ENCODE measurements at regions not wholly inside any gene's neighbourhood (a gene's known extent, or its start where the extent isn't known, plus 50 kb on each side); places are given as distances from the start of the nearest gene placed in this dataset.

- peak; percentile 12 for DNase-seq
These were observed 80.0 kb upstream of the EYA2 start for GRCh38 chr20:46814366-46815232.

GRCh38 chr20:46816097-46816496 is 78.5 kb upstream of the EYA2 start:
- DNase-seq: no peak

GRCh38 chr20:46816886-46817638 is 77.6 kb upstream of the EYA2 start:
- DNase-seq: no peak

GRCh38 chr20:46820682-46821081 is 74.0 kb upstream of the EYA2 start:
- no peak for DNase-seq

GRCh38 chr20:46823271-46823751 is 71.3 kb upstream of the EYA2 start:
- no peak for DNase-seq

- no peak for DNase-seq
These were observed 70.9 kb upstream of the EYA2 start for GRCh38 chr20:46823753-46824152.

GRCh38 chr20:46826343-46826984 is 68.2 kb upstream of the EYA2 start:
- DNase-seq: no peak

GRCh38 chr20:46827718-46828458 is 66.8 kb upstream of the EYA2 start:
- no peak for DNase-seq

GRCh38 chr20:46828471-46828870 is 66.2 kb upstream of the EYA2 start:
- DNase-seq: no peak

GRCh38 chr20:46830886-46831632 is 63.6 kb upstream of the EYA2 start:
- no peak for DNase-seq

GRCh38 chr20:46831633-46832011 is 63.0 kb upstream of the EYA2 start:
- DNase-seq: no peak

GRCh38 chr20:46832555-46832954 is 62.1 kb upstream of the EYA2 start:
- no peak for DNase-seq

- no peak for DNase-seq
These were observed 61.3 kb upstream of the EYA2 start for GRCh38 chr20:46833360-46833759.

- no peak for DNase-seq
These were observed 59.2 kb upstream of the EYA2 start for GRCh38 chr20:46835418-46835817.

GRCh38 chr20:46837083-46837482 is 57.6 kb upstream of the EYA2 start:
- no peak for DNase-seq

GRCh38 chr20:46838011-46838410 is 56.6 kb upstream of the EYA2 start:
- DNase-seq: no peak

GRCh38 chr20:46840054-46840729 is 54.5 kb upstream of the EYA2 start:
- no peak for DNase-seq
